ENCODE measurements at regions not wholly inside any gene's neighbourhood (a gene's known extent, or its start where the extent isn't known, plus 50 kb on each side); places are given as distances from the start of the nearest gene placed in this dataset.

GRCh38 chr2:58991357-58991756 lies 750.2 kb upstream of the FANCL start:
- TF ChIP-seq, protein P1, sequence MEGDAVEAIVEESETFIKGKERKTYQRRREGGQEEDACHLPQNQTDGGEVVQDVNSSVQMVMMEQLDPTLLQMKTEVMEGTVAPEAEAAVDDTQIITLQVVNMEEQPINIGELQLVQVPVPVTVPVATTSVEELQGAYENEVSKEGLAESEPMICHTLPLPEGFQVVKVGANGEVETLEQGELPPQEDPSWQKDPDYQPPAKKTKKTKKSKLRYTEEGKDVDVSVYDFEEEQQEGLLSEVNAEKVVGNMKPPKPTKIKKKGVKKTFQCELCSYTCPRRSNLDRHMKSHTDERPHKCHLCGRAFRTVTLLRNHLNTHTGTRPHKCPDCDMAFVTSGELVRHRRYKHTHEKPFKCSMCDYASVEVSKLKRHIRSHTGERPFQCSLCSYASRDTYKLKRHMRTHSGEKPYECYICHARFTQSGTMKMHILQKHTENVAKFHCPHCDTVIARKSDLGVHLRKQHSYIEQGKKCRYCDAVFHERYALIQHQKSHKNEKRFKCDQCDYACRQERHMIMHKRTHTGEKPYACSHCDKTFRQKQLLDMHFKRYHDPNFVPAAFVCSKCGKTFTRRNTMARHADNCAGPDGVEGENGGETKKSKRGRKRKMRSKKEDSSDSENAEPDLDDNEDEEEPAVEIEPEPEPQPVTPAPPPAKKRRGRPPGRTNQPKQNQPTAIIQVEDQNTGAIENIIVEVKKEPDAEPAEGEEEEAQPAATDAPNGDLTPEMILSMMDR (IDR thresholded peaks at IDR 0.05; ENCODE audit: low read depth, low read length) = no peak
- DNase-seq (ENCODE audit: low read depth in 1 of 2, low spot score in 1 of 2) = no peak
- no peak overlapping the region for H3K27ac ChIP-seq
- no peak overlapping the region for H3K4me3 ChIP-seq
- no peaks in the 10 kb centered on the region for H3K36me3 ChIP-seq
- no peaks in the 10 kb centered on the region for H3K27me3 ChIP-seq
- no peaks in the 10 kb centered on the region for H3K4me1 ChIP-seq (ENCODE audit: low read depth)
- no peaks in the 10 kb centered on the region for H3K9me3 ChIP-seq (ENCODE audit: low read depth)

DNA sequence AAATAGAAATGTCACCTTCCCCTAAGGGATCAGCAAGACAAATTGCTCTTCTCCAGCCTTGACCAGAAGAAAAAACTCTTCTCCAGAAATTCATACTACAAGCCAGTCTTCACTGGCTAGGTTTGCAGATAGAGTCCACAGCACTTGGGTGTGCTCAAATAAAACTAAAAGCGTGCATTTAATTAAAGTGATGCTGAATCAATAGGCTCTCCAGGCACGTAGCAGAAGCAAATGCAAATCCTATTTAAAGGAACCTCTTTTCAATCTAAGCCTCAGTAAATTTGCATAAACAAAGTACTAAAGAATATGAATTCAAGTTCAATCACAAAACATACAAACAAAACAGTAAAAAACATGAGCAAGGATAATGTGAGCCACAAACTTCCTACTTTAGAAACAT lies 744.4 kb upstream of the FANCL start:
- TF ChIP-seq, protein P1 (IDR thresholded peaks at IDR 0.05; ENCODE audit: low read depth, low read length) = no peak
- Histone ChIP-seq H3K4me1 (ENCODE audit: low read depth) (no peaks in the 10 kb centered on the region), H3K4me3 (no peak overlapping the region), H3K27me3 (no peaks in the 10 kb centered on the region), H3K9me3 (ENCODE audit: low read depth) (no peaks in the 10 kb centered on the region), H3K27ac (no peak overlapping the region), H3K36me3 (no peaks in the 10 kb centered on the region)
- DNase-seq (ENCODE audit: low read depth in 1 of 2, low spot score in 1 of 2) = no peak

GRCh38 chr2:58984731-58985130 lies 743.6 kb upstream of the FANCL start:
- Histone ChIP-seq H3K4me1 (ENCODE audit: low read depth) (no peaks in the 10 kb centered on the region), H3K36me3 (no peaks in the 10 kb centered on the region), H3K27me3 (no peaks in the 10 kb centered on the region), H3K27ac (no peak overlapping the region), H3K9me3 (ENCODE audit: low read depth) (no peaks in the 10 kb centered on the region), H3K4me3 (no peak overlapping the region)
- TF ChIP-seq, protein P1 (IDR thresholded peaks at IDR 0.05; ENCODE audit: low read depth, low read length) = no peak
- DNase-seq (ENCODE audit: low read depth in 1 of 2, low spot score in 1 of 2) = no peak

- H3K4me3 ChIP-seq = no peak overlapping the region
- no peaks in the 10 kb centered on the region for H3K27me3 ChIP-seq
- no peaks in the 10 kb centered on the region for H3K9me3 ChIP-seq (ENCODE audit: low read depth)
- no peak for DNase-seq (ENCODE audit: low read depth in 1 of 2, low spot score in 1 of 2)
- H3K27ac ChIP-seq = no peak overlapping the region
- H3K4me1 ChIP-seq (ENCODE audit: low read depth) = no peaks in the 10 kb centered on the region
- TF ChIP-seq, protein P1 (IDR thresholded peaks at IDR 0.05; ENCODE audit: low read depth, low read length) = no peak
- no peaks in the 10 kb centered on the region for H3K36me3 ChIP-seq
Measured at GRCh38 chr2:58983111-58983510, 742.0 kb upstream of the FANCL start.

DNA sequence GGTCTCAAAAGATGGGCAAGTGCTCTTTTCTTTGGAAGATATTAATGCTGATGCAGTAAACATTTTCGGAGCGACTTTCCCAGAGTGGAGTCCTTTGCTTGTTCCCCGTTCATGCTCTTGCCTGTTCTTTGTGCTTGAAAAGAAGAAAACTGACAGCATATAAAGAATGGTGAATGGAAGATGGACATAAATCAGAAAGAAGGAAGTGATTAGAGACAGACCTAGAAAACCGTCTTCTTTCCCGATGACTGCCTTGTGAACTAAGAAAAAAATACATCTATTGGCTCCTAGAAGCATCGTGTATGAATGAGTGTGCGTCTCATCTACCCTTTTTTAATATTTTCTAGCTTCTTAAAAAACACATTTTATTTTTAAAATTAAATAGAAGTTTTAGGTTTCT lies 740.1 kb upstream of the FANCL start:
- Histone ChIP-seq H3K36me3 (no peaks in the 10 kb centered on the region), H3K4me1 (ENCODE audit: low read depth) (no peaks in the 10 kb centered on the region), H3K27me3 (no peaks in the 10 kb centered on the region), H3K27ac (no peak overlapping the region), H3K4me3 (no peak overlapping the region), H3K9me3 (ENCODE audit: low read depth) (no peaks in the 10 kb centered on the region)
- TF ChIP-seq, protein P1 (IDR thresholded peaks at IDR 0.05; ENCODE audit: low read depth, low read length) = no peak
- no peak for DNase-seq (ENCODE audit: low read depth in 1 of 2, low spot score in 1 of 2)
